ENCODE measurements at regions not wholly inside any gene's neighbourhood (a gene's known extent, or its start where the extent isn't known, plus 50 kb on each side); places are given as distances from the start of the nearest gene placed in this dataset.

- POLR2A ChIA-PET: no interaction called here
- no peak overlapping the region for H3K9ac ChIP-seq (ENCODE audit: low read length)
- no peak overlapping the region for H3K4me3 ChIP-seq (replicated peaks in 1 of 2; ENCODE audit: low read depth in 1 of 2, low read length in 2 of 2)
- TF ChIP-seq EZH2 (IDR thresholded peaks at IDR 0.05) (no peak), SIN3A (IDR thresholded peaks at IDR 0.05; ENCODE audit: low read depth) (no peak), RAD21 (IDR thresholded peaks at IDR 0.05; ENCODE audit: low read depth) (no peak), EZH2phosphoT487 (IDR thresholded peaks at IDR 0.05; ENCODE audit: borderline replicate concordance) (no peak), TCF7L2 (IDR thresholded peaks at IDR 0.05; ENCODE audit: borderline replicate concordance, extremely low read depth, insufficient read depth, insufficient read length) (no peak), ZNF274 (IDR thresholded peaks at IDR 0.05; ENCODE audit: low read depth, low read length) (no peak), ELF1 (IDR thresholded peaks at IDR 0.05; ENCODE audit: borderline replicate concordance, low read depth) (no peak), REST (IDR thresholded peaks at IDR 0.05; ENCODE audit: low read depth) (no peak), SP1 (IDR thresholded peaks at IDR 0.05; ENCODE audit: low read depth) (no peak), MAX (IDR thresholded peaks at IDR 0.05) (no peak), CBX3 (IDR thresholded peaks at IDR 0.05; ENCODE audit: low read depth) (no peak), SRF (IDR thresholded peaks at IDR 0.05; ENCODE audit: low read depth) (no peak), ATF3 (IDR thresholded peaks at IDR 0.05) (no peak)
- no peaks in the 10 kb centered on the region for H3K79me2 ChIP-seq (ENCODE audit: insufficient read depth, low read length)
- no TSS peak for BruUV-seq (replicated peaks)
- no peaks in the 10 kb centered on the region for H3K36me3 ChIP-seq (ENCODE audit: control insufficient read depth in 1 of 2, insufficient read depth in 2 of 2, low read length in 2 of 2)
- H3K9me3 ChIP-seq (ENCODE audit: control insufficient read depth in 1 of 2, insufficient read depth in 1 of 2, low read depth in 1 of 2, low read length in 2 of 2): no peaks in the 10 kb centered on the region
- ATAC-seq (no peak), DNase-seq (ENCODE audit: low read depth, low spot score) (no peak)
- RAD21 ChIA-PET (ENCODE audit: low non-redundant PET in 1 of 2, low total read pairs in 2 of 2, uncharacterized antibody in 2 of 2, unreplicated experiment in 2 of 2): no interaction called here
- no peaks in the 10 kb centered on the region for H3K9me2 ChIP-seq (ENCODE audit: insufficient read depth)
- intact Hi-C loops (cut with micrococcal nuclease): no loop called here
- no peaks in the 10 kb centered on the region; a peak in 1 of 4 replicates for H3K4me1 ChIP-seq (ENCODE audit: control insufficient read depth in 1 of 2, insufficient read depth in 2 of 2, low read length in 2 of 2)
- H3K4me2 ChIP-seq (ENCODE audit: low read length): no peak overlapping the region
- no peak overlapping the region for H3K27ac ChIP-seq (ENCODE audit: low read depth, low read length)
- H2AFZ ChIP-seq (ENCODE audit: low read depth, low read length, poor library complexity, severe bottlenecking): no peak overlapping the region
- H3K27me3 ChIP-seq (ENCODE audit: insufficient read depth, low read length): no peaks in the 10 kb centered on the region
- CTCF ChIA-PET: no interaction called here
- H4K20me1 ChIP-seq (ENCODE audit: insufficient read depth): no peaks in the 10 kb centered on the region
Observed at GRCh38 chr11:122512688-122513087, 142.8 kb upstream of the UBASH3B start.

Data from HCT116 (cell line).